ENCODE measurements at regions not wholly inside any gene's neighbourhood (a gene's known extent, or its start where the extent isn't known, plus 50 kb on each side); places are given as distances from the start of the nearest gene placed in this dataset.

- DNase-seq (ENCODE audit: low read depth in 2 of 2): no peak
Measured at GRCh38 chr17:77838748-77839697, 119.5 kb upstream of the TNRC6C start.

GRCh38 chr17:77839698-77840512 is 118.6 kb upstream of the TNRC6C start:
- no peak for DNase-seq (ENCODE audit: low read depth in 2 of 2)

- DNase-seq (ENCODE audit: low read depth in 2 of 2): no peak
Measured at GRCh38 chr17:77840513-77841165, 117.9 kb upstream of the TNRC6C start.

- DNase-seq (ENCODE audit: low read depth in 2 of 2): no peak
Measured at GRCh38 chr17:77841742-77842527, 116.6 kb upstream of the TNRC6C start.

- DNase-seq (ENCODE audit: low read depth in 2 of 2): peak; percentile 55 to 57
Measured at GRCh38 chr17:77842528-77843147, 115.9 kb upstream of the TNRC6C start.

- DNase-seq (ENCODE audit: low read depth in 2 of 2): peak in 1 of 2 experiments; percentile 43
Measured at GRCh38 chr17:77843255-77843895, 115.1 kb upstream of the TNRC6C start.

GRCh38 chr17:77843896-77844295 is 114.6 kb upstream of the TNRC6C start:
- DNase-seq (ENCODE audit: low read depth in 2 of 2): no peak

GRCh38 chr17:77844681-77845080 is 113.8 kb upstream of the TNRC6C start:
- DNase-seq (ENCODE audit: low read depth in 2 of 2): no peak

GRCh38 chr17:77845541-77846225 is 112.8 kb upstream of the TNRC6C start:
- no peak for DNase-seq (ENCODE audit: low read depth in 2 of 2)

- no peak for DNase-seq (ENCODE audit: low read depth in 2 of 2)
Measured at GRCh38 chr17:77846531-77847085, 111.9 kb upstream of the TNRC6C start.

- DNase-seq (ENCODE audit: low read depth in 2 of 2): no peak
Measured at GRCh38 chr17:77847221-77848085, 111.0 kb upstream of the TNRC6C start.

GRCh38 chr17:77848257-77848656 is 110.2 kb upstream of the TNRC6C start:
- no peak for DNase-seq (ENCODE audit: low read depth in 2 of 2)

- no peak for DNase-seq (ENCODE audit: low read depth in 2 of 2)
Measured at GRCh38 chr17:77849239-77849638, 109.3 kb upstream of the TNRC6C start.

GRCh38 chr17:77851921-77852320 is 106.6 kb upstream of the TNRC6C start:
- no peak for DNase-seq (ENCODE audit: low read depth in 2 of 2)

GRCh38 chr17:77852731-77853130 is 105.8 kb upstream of the TNRC6C start:
- no peak for DNase-seq (ENCODE audit: low read depth in 2 of 2)

GRCh38 chr17:77853191-77853977 is 105.1 kb upstream of the TNRC6C start:
- no peak for DNase-seq (ENCODE audit: low read depth in 2 of 2)

- DNase-seq (ENCODE audit: low read depth in 2 of 2): no peak
Measured at GRCh38 chr17:77854083-77854758, 104.3 kb upstream of the TNRC6C start.

All from fibroblast of skin of left biceps (primary cell).